ENCODE measurements at regions not wholly inside any gene's neighbourhood (a gene's known extent, or its start where the extent isn't known, plus 50 kb on each side); places are given as distances from the start of the nearest gene placed in this dataset.

- no peak for TF ChIP-seq CTCF (IDR thresholded peaks at IDR 0.05; ENCODE audit: insufficient read depth, low read depth, low read length)
- Histone ChIP-seq H3K36me3 (ENCODE audit: control insufficient read depth, insufficient read depth, low read length) (no peaks in the 10 kb centered on the region), H3K27me3 (ENCODE audit: control insufficient read depth, insufficient read depth, low read length) (no peaks in the 10 kb centered on the region), H3K4me3 (ENCODE audit: low read depth, low read length) (no peak overlapping the region)
- CTCF ChIA-PET, result interaction anchor here (1.1 to 1.8 kb wide), 3 partner anchors 9 to 32 kb away, joined by 3 to 6 read pairs (median 3); no protein-coding TSS in a partner anchor
- no peak for DNase-seq (ENCODE audit: low read depth)
- POLR2A ChIA-PET, result no interaction called here
Measured at GRCh38 chr10:90975096-90975495, 54.2 kb upstream of the ANKRD1 start.

- Histone ChIP-seq H3K36me3 (ENCODE audit: control insufficient read depth, insufficient read depth, low read length) (no peaks in the 10 kb centered on the region), H3K4me3 (ENCODE audit: low read depth, low read length) (no peak overlapping the region), H3K27me3 (ENCODE audit: control insufficient read depth, insufficient read depth, low read length) (no peaks in the 10 kb centered on the region)
- POLR2A ChIA-PET, result no interaction called here
- CTCF ChIA-PET, result no interaction called here
- TF ChIP-seq CTCF (IDR thresholded peaks at IDR 0.05; ENCODE audit: insufficient read depth, low read depth, low read length), result no peak
- no peak for DNase-seq (ENCODE audit: low read depth)
Measured at GRCh38 chr10:90977162-90977854, 56.4 kb upstream of the ANKRD1 start.

- Histone ChIP-seq H3K27me3 (ENCODE audit: control insufficient read depth, insufficient read depth, low read length) (no peaks in the 10 kb centered on the region), H3K4me3 (ENCODE audit: low read depth, low read length) (no peak overlapping the region), H3K36me3 (ENCODE audit: control insufficient read depth, insufficient read depth, low read length) (no peaks in the 10 kb centered on the region)
- CTCF ChIA-PET, result interaction anchor here (0.7 kb wide), 1 partner anchor 28 kb away, joined by 3 read pairs; no protein-coding TSS in a partner anchor
- no peak for DNase-seq (ENCODE audit: low read depth)
- no peak for TF ChIP-seq CTCF (IDR thresholded peaks at IDR 0.05; ENCODE audit: insufficient read depth, low read depth, low read length)
- POLR2A ChIA-PET, result no interaction called here
Measured at GRCh38 chr10:90977855-90978486, 57.1 kb upstream of the ANKRD1 start.

DNA sequence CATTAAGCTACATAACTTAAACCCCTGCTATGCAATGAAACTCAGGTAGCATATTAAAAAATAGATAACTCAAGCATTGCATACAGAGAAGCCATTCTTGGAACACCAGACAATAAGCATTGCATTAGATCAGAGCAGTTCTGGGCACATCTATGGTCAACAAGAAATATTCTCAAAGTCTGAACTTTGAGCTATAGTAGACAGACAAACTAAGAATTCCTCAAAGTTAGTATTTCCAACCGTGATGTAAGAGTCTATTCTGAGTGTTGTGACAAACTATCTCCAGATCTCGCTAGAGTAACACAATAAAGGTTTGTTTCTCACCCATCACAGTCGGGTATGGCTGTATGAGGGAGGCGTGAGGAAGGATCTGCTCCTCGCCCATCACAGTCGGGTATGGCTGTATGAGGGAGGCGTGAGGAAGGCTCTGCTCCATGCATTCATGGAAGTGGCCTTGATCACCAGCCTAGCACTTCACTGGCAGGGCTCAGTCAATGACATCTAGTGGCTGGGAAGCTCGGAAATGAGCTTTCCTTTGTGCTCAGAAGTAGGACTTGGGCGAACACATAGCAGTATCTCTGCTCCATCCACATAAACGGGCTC lies 61.6 kb upstream of the ANKRD1 start:
- ChIA-PET POLR2A (no interaction called here), CTCF (no interaction called here)
- Histone ChIP-seq H3K4me3 (ENCODE audit: low read depth, low read length) (no peak overlapping the region), H3K36me3 (ENCODE audit: control insufficient read depth, insufficient read depth, low read length) (no peaks in the 10 kb centered on the region), H3K27me3 (ENCODE audit: control insufficient read depth, insufficient read depth, low read length) (no peaks in the 10 kb centered on the region)
- TF ChIP-seq CTCF (IDR thresholded peaks at IDR 0.05; ENCODE audit: insufficient read depth, low read depth, low read length), result no peak
- DNase-seq (ENCODE audit: low read depth), result no peak

DNA sequence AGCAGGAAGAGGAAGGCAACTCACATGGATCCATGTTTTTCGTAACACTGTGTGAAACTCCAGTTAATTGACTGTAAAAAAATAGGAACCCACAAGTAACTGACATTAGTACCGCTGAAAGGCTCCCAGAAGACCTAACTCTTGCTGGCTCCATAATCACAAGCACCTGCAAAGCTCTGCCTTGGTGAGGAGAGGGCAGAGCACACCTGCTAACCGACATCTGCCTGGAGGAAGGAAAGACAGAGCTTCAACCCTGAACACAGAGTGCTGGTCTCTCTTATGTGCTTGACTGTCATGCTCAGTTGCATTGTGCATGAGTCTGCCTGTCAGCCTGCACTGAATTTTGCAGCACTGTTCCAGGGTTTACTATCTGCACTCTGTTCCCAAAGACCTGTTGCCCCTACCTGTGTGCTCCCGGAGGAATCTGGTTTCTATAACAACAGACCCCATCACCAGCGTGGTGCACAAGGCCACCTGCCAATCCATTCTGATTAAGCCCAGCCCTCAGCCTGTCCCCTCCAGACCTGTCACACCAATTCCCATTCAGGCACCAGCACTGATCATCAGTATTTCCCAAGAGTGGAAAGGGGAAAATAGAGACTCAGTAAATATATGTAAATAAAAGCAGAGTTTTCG lies 63.1 kb upstream of the ANKRD1 start:
- no peak for DNase-seq (ENCODE audit: low read depth)
- ChIA-PET CTCF (interaction anchor here (1.2 to 2.3 kb wide), 2 partner anchors 9 to 10 kb away, joined by 3 to 6 read pairs; no protein-coding TSS in a partner anchor), POLR2A (no interaction called here)
- H3K36me3 ChIP-seq (ENCODE audit: control insufficient read depth, insufficient read depth, low read length), result no peaks in the 10 kb centered on the region
- TF ChIP-seq CTCF (IDR thresholded peaks at IDR 0.05; ENCODE audit: insufficient read depth, low read depth, low read length), result no peak
- H3K27me3 ChIP-seq (ENCODE audit: control insufficient read depth, insufficient read depth, low read length), result no peaks in the 10 kb centered on the region
- H3K4me3 ChIP-seq (ENCODE audit: low read depth, low read length), result no peak overlapping the region

Data from BJ (cell line).